Endothelial cell of umbilical vein (primary cell): ENCODE measurements at regions not wholly inside any gene's neighbourhood (a gene's known extent, or its start where the extent isn't known, plus 50 kb on each side); places are given as distances from the start of the nearest gene placed in this dataset.

Source experiments
- BruUV-seq: library from RNA; stranded (reverse); fragments of 400-500 nt; replicated peaks from 2 replicates; lab custom pipeline; 2021; lab: Mats Ljungman, UMichigan
- CTCF ChIA-PET: fragments of 300-600, 350-600 bp; sonication (Branson Sonifier 250); formaldehyde crosslinking; loops from one replicate; lab custom pipeline; 2021; ENCODE audit warnings: antibody characterized with exemption, inconsistent platforms; lab: Charles Lee
- POLR2A ChIA-PET: fragments of 300-600, 350-600 bp; sonication (Branson Sonifier 250); formaldehyde crosslinking; loops from one replicate; lab custom pipeline; 2021; ENCODE audit warnings: antibody characterized with exemption, inconsistent platforms; lab: Charles Lee
- DNase-seq: peaks from one replicate; pipeline ENCODE4 v3.0.0-alpha.2; 2011; ENCODE audit warnings: low read depth, low spot score
- FAIRE-seq: peaks from 2 replicates; lab custom pipeline; 2011; peaks lifted over from hg19 to GRCh38; lab: Jason Lieb, UNC
- H2AFZ ChIP-seq: 2 replicates; pipeline ENCODE4 v1.6.0; 2012; ENCODE audit warnings: low read depth, low read length, control low read depth, inconsistent platforms
- H3K27ac ChIP-seq: 2 replicates; pipeline ENCODE4 v1.5.1; 2011; ENCODE audit warnings: low read depth, mild to moderate bottlenecking, control low read depth, low read length, moderate library complexity; ENCODE audit not compliant: insufficient read depth
- H3K27me3 ChIP-seq, 2 experiments: 2 replicates each; pipeline versions ENCODE4 v1.6.0 to v1.6.1; 2011; ENCODE audit warnings: low read length in 2 of 2, mixed read lengths in 1 of 2; ENCODE audit not compliant: control insufficient read depth in 2 of 2, insufficient read depth in 2 of 2
- H3K36me3 ChIP-seq, 2 experiments: 2 replicates in 1 of 2; 3 replicates in 1 of 2; pipeline ENCODE4 v1.5.1; 2011; ENCODE audit warnings: low read length in 2 of 2, mild to moderate bottlenecking in 1 of 2, moderate library complexity in 1 of 2; ENCODE audit not compliant: control insufficient read depth in 2 of 2, insufficient read depth in 2 of 2; ENCODE audit errors: extremely low read depth in 1 of 2
- H3K4me1 ChIP-seq: 3 replicates; pipeline ENCODE4 v1.5.1; 2011; ENCODE audit warnings: mild to moderate bottlenecking, low read length; ENCODE audit not compliant: control insufficient read depth, insufficient read depth; ENCODE audit errors: extremely low read depth
- H3K4me2 ChIP-seq: 2 replicates; pipeline ENCODE4 v1.6.1; 2011; ENCODE audit warnings: low read length, control low read depth, mixed read lengths; ENCODE audit not compliant: insufficient read depth
- H3K4me3 ChIP-seq, 3 experiments: fragments of 200-600 bp in 1 of 3; sonication (generic), shearing (Covaris generic) in 1 of 3; replicated peaks in 1 of 3; 2 replicates each; pipeline ENCODE4 v1.5.1; 2011 to 2016; ENCODE audit warnings: control low read depth in 3 of 3, low read length in 3 of 3, mild to moderate bottlenecking in 2 of 3, inconsistent platforms in 1 of 3, low read depth in 1 of 3, moderate library complexity in 1 of 3; ENCODE audit not compliant: insufficient read depth in 1 of 3
- H3K79me2 ChIP-seq: 2 replicates; pipeline ENCODE4 v1.6.0; 2012; ENCODE audit warnings: low read length, inconsistent platforms; ENCODE audit not compliant: control insufficient read depth, insufficient read depth
- H3K9ac ChIP-seq: replicated peaks from 2 replicates; pipeline ENCODE3; 2011; ENCODE audit warnings: low read length, control low read depth; ENCODE audit not compliant: insufficient read depth; ENCODE audit errors: extremely low read depth
- H3K9me1 ChIP-seq: replicated peaks from 3 replicates; pipeline ENCODE4 v1.6.0; 2011; ENCODE audit warnings: mild to moderate bottlenecking, low read length; ENCODE audit not compliant: control insufficient read depth, insufficient read depth; ENCODE audit errors: extremely low read depth
- H3K9me3 ChIP-seq: replicated peaks from 2 replicates; pipeline ENCODE4 v1.5.1; 2012; ENCODE audit warnings: low read length, inconsistent platforms; ENCODE audit not compliant: control insufficient read depth, insufficient read depth
- H4K20me1 ChIP-seq: replicated peaks from 2 replicates; pipeline ENCODE3; 2011; ENCODE audit warnings: mild to moderate bottlenecking, low read length; ENCODE audit not compliant: control insufficient read depth, insufficient read depth; ENCODE audit errors: extremely low read depth
- CTCF ChIP-seq, 2 donors: IDR thresholded peaks; 1 replicate in 1 of 2; 2 replicates in 1 of 2; pipeline ENCODE4 v1.5.1; 2011; ENCODE audit warnings: low read length in 2 of 2, mild to moderate bottlenecking in 2 of 2, moderate library complexity in 2 of 2, control low read depth in 1 of 2, inconsistent platforms in 1 of 2, low read depth in 1 of 2; ENCODE audit not compliant: insufficient read depth in 1 of 2; ENCODE audit errors: extremely low read depth in 1 of 2
- EZH2 ChIP-seq: IDR thresholded peaks from 2 replicates; pipeline ENCODE4 v1.6.1; 2012; ENCODE audit warnings: borderline replicate concordance, low read depth, mild to moderate bottlenecking, moderate library complexity, low read length, inconsistent platforms; ENCODE audit not compliant: severe bottlenecking
- FOS ChIP-seq: IDR thresholded peaks from 2 replicates; pipeline ENCODE4 v1.6.1; 2011; ENCODE audit warnings: mild to moderate bottlenecking, low read length, moderate library complexity, borderline replicate concordance; ENCODE audit not compliant: insufficient read depth
- GATA2 ChIP-seq: IDR thresholded peaks from 2 replicates; pipeline ENCODE4 v1.7.0; 2011; ENCODE audit warnings: low read depth, mild to moderate bottlenecking, moderate library complexity, mixed read lengths, low read length; ENCODE audit not compliant: insufficient read length, insufficient read depth
- JUN ChIP-seq: IDR thresholded peaks from 2 replicates; pipeline ENCODE4 v1.6.1; 2011; ENCODE audit warnings: borderline replicate concordance, low read depth; ENCODE audit not compliant: insufficient read length, insufficient read depth
- MAX ChIP-seq: IDR thresholded peaks from 2 replicates; pipeline ENCODE4 v1.6.1; 2011; ENCODE audit not compliant: insufficient read depth, insufficient read length
- MYC ChIP-seq: IDR thresholded peaks from one replicate; pipeline ENCODE4 v1.6.1; 2011; ENCODE audit warnings: mild to moderate bottlenecking, low read depth, low read length
- POLR2A ChIP-seq: IDR thresholded peaks from 2 replicates; pipeline ENCODE4 v1.6.1; 2012; ENCODE audit warnings: low read depth, mild to moderate bottlenecking, control low read depth, low read length
- POLR2AphosphoS5 ChIP-seq: IDR thresholded peaks from 2 replicates; pipeline ENCODE4 v1.6.1; 2012; ENCODE audit warnings: low read depth, mild to moderate bottlenecking, control low read depth, low read length, moderate library complexity; ENCODE audit not compliant: insufficient read depth
- dilution Hi-C: fragments of 300-500 bp; cut with MboI; formaldehyde crosslinking; loops from one replicate; pipeline ENCODE4 v1.15.0; 2019; ENCODE audit warnings: low sequenced_read_pairs; ENCODE audit not compliant: extremely low pct_ligation_motif_present
- intact Hi-C: fragments of 100-400 bp; cut with micrococcal nuclease; formaldehyde crosslinking; loops from one replicate; pipeline ENCODE4 v1.10.0; 2022

- ChIA-PET CTCF (interaction anchor here (0.6 to 1.5 kb wide), 9 partner anchors 16 to 183 kb away, joined by 3 to 4 read pairs (median 3); no protein-coding TSS in a partner anchor), POLR2A (no interaction called here)
- FAIRE-seq (no peak), DNase-seq (no peak)
- intact Hi-C loops (no loop called here), dilution Hi-C loops (no loop called here)
- Histone ChIP-seq H3K9me3 (no peaks in the 10 kb centered on the region), H3K4me2 (no peak overlapping the region), H3K36me3 (no peaks in the 10 kb centered on the region), H3K27me3 (no peaks in the 10 kb centered on the region), H3K9ac (no peak overlapping the region), H3K4me1 (no peaks in the 10 kb centered on the region), H3K27ac (no peak overlapping the region), H3K79me2 (no peaks in the 10 kb centered on the region), H3K4me3 (no peak overlapping the region), H2AFZ (no peak overlapping the region), H3K9me1 (no peaks in the 10 kb centered on the region), H4K20me1 (no peaks in the 10 kb centered on the region)
- TF ChIP-seq POLR2AphosphoS5 (no peak), MAX (no peak), POLR2A (no peak), MYC (no peak), FOS (no peak), JUN (no peak), EZH2 (no peak), CTCF (IDR thresholded peaks at IDR 0.05; ENCODE audit: extremely low read depth in 1 of 2, insufficient read depth in 1 of 2, low read depth in 1 of 2, low read length in 2 of 2) (no peak), GATA2 (no peak)
- no TSS peak for BruUV-seq
Observed at GRCh38 chr15:57890351-57890750, 175.2 kb downstream of the ALDH1A2 start.
